ENCODE measurements at regions not wholly inside any gene's neighbourhood (a gene's known extent, or its start where the extent isn't known, plus 50 kb on each side); places are given as distances from the start of the nearest gene placed in this dataset.
"Not testable (repeated sequence)": the region's sequence is repeated elsewhere in the genome, so short reads cannot be mapped to it uniquely, and the experiment has no call there.

- Mint-ChIP-seq H3K4me3 (no peak overlapping the region), H3K27ac (ENCODE audit: unreplicated experiment) (no peak overlapping the region), H3K36me3 (ENCODE audit: low read depth) (no peaks in the 10 kb centered on the region), H3K4me1 (no peaks in the 10 kb centered on the region), H3K27me3 (ENCODE audit: low read depth) (no peaks in the 10 kb centered on the region), H3K9me3 (no peaks in the 10 kb centered on the region)
- TF ChIP-seq CTCF (conservative IDR thresholded peaks at IDR 0.05) = no peak
- no peak for DNase-seq (ENCODE audit: low read depth, low spot score)
Measured at GRCh38 chr19:14300303-14300702, 80.9 kb upstream of the ADGRE5 start.

GRCh38 chr19:14299224-14299827, 81.9 kb upstream of the ADGRE5 start:
- H3K27ac Mint-ChIP-seq (ENCODE audit: unreplicated experiment); H3K36me3 Mint-ChIP-seq (ENCODE audit: low read depth); H3K4me3 Mint-ChIP-seq; H3K9me3 Mint-ChIP-seq; H3K4me1 Mint-ChIP-seq; DNase-seq (ENCODE audit: low read depth, low spot score); H3K27me3 Mint-ChIP-seq (ENCODE audit: low read depth): not testable (repeated sequence)

- not testable (repeated sequence) for H3K36me3 Mint-ChIP-seq (ENCODE audit: low read depth); H3K27ac Mint-ChIP-seq (ENCODE audit: unreplicated experiment); H3K27me3 Mint-ChIP-seq (ENCODE audit: low read depth); DNase-seq (ENCODE audit: low read depth, low spot score); H3K4me3 Mint-ChIP-seq; H3K9me3 Mint-ChIP-seq
- peaks cover 11% of the 10 kb centered on the region for H3K4me1 Mint-ChIP-seq
Measured at GRCh38 chr19:14297883-14298576, 83.2 kb upstream of the ADGRE5 start.

- peaks cover 17% of the 10 kb centered on the region for H3K4me1 Mint-ChIP-seq
- H3K4me3 Mint-ChIP-seq; H3K9me3 Mint-ChIP-seq; H3K27me3 Mint-ChIP-seq (ENCODE audit: low read depth); H3K36me3 Mint-ChIP-seq (ENCODE audit: low read depth): not testable (repeated sequence)
- DNase-seq (ENCODE audit: low read depth, low spot score) = peak; percentile 18
- H3K27ac Mint-ChIP-seq (ENCODE audit: unreplicated experiment) = peak overlapping the region; percentile 35
Measured at GRCh38 chr19:14294974-14295373, 86.3 kb upstream of the ADGRE5 start.

GRCh38 chr19:14293816-14294170, 87.5 kb upstream of the ADGRE5 start:
- peak overlapping the region; percentile 57 for H3K27ac Mint-ChIP-seq (ENCODE audit: unreplicated experiment)
- H3K9me3 Mint-ChIP-seq; H3K27me3 Mint-ChIP-seq (ENCODE audit: low read depth); DNase-seq (ENCODE audit: low read depth, low spot score); H3K36me3 Mint-ChIP-seq (ENCODE audit: low read depth): not testable (repeated sequence)
- peaks cover 19% of the 10 kb centered on the region for H3K4me1 Mint-ChIP-seq
- H3K4me3 Mint-ChIP-seq = peak overlapping the region; percentile 47

- Mint-ChIP-seq H3K27ac (ENCODE audit: unreplicated experiment) (peak overlapping the region; percentile 57), H3K4me1 (peaks cover 24% of the 10 kb centered on the region), H3K4me3 (peak overlapping the region; percentile 47)
- DNase-seq (ENCODE audit: low read depth, low spot score) = peak; percentile 40
- not testable (repeated sequence) for H3K27me3 Mint-ChIP-seq (ENCODE audit: low read depth); H3K9me3 Mint-ChIP-seq; H3K36me3 Mint-ChIP-seq (ENCODE audit: low read depth)
Measured at GRCh38 chr19:14293101-14293815, 87.3 kb upstream of the ADGRL1 start.

GRCh38 chr19:14289810-14290209, 83.8 kb upstream of the ADGRL1 start:
- DNase-seq (ENCODE audit: low read depth, low spot score); H3K4me3 Mint-ChIP-seq; H3K9me3 Mint-ChIP-seq; H3K27ac Mint-ChIP-seq (ENCODE audit: unreplicated experiment); H3K27me3 Mint-ChIP-seq (ENCODE audit: low read depth); H3K36me3 Mint-ChIP-seq (ENCODE audit: low read depth): not testable (repeated sequence)
- peaks cover 24% of the 10 kb centered on the region for H3K4me1 Mint-ChIP-seq

- H3K36me3 Mint-ChIP-seq (ENCODE audit: low read depth); H3K27me3 Mint-ChIP-seq (ENCODE audit: low read depth); H3K4me3 Mint-ChIP-seq; H3K27ac Mint-ChIP-seq (ENCODE audit: unreplicated experiment); DNase-seq (ENCODE audit: low read depth, low spot score); H3K9me3 Mint-ChIP-seq: not testable (repeated sequence)
- H3K4me1 Mint-ChIP-seq = peaks cover 20% of the 10 kb centered on the region
Measured at GRCh38 chr19:14287837-14288236, 81.9 kb upstream of the ADGRL1 start.

GRCh38 chr19:14286594-14286993, 80.6 kb upstream of the ADGRL1 start:
- H3K27me3 Mint-ChIP-seq (ENCODE audit: low read depth); H3K4me3 Mint-ChIP-seq; H3K9me3 Mint-ChIP-seq; DNase-seq (ENCODE audit: low read depth, low spot score); H3K27ac Mint-ChIP-seq (ENCODE audit: unreplicated experiment); H3K36me3 Mint-ChIP-seq (ENCODE audit: low read depth): not testable (repeated sequence)
- H3K4me1 Mint-ChIP-seq = peaks cover 23% of the 10 kb centered on the region

- H3K4me1 Mint-ChIP-seq = peaks cover 23% of the 10 kb centered on the region
- not testable (repeated sequence) for H3K9me3 Mint-ChIP-seq; H3K36me3 Mint-ChIP-seq (ENCODE audit: low read depth); H3K4me3 Mint-ChIP-seq; DNase-seq (ENCODE audit: low read depth, low spot score); H3K27me3 Mint-ChIP-seq (ENCODE audit: low read depth)
- peak overlapping the region; percentile 35 for H3K27ac Mint-ChIP-seq (ENCODE audit: unreplicated experiment)
Measured at GRCh38 chr19:14285726-14286125, 79.8 kb upstream of the ADGRL1 start.

- DNase-seq (ENCODE audit: low read depth, low spot score); H3K9me3 Mint-ChIP-seq; H3K36me3 Mint-ChIP-seq (ENCODE audit: low read depth); H3K27me3 Mint-ChIP-seq (ENCODE audit: low read depth); H3K4me3 Mint-ChIP-seq: not testable (repeated sequence)
- H3K27ac Mint-ChIP-seq (ENCODE audit: unreplicated experiment) = peak overlapping the region; percentile 4
- peaks cover 26% of the 10 kb centered on the region for H3K4me1 Mint-ChIP-seq
Measured at GRCh38 chr19:14283813-14284520, 78.0 kb upstream of the ADGRL1 start.

GRCh38 chr19:14279270-14279669, 73.3 kb upstream of the ADGRL1 start:
- not testable (repeated sequence) for DNase-seq (ENCODE audit: low read depth, low spot score); H3K27me3 Mint-ChIP-seq (ENCODE audit: low read depth); H3K4me3 Mint-ChIP-seq; H3K36me3 Mint-ChIP-seq (ENCODE audit: low read depth); H3K9me3 Mint-ChIP-seq
- Mint-ChIP-seq H3K27ac (ENCODE audit: unreplicated experiment) (peak overlapping the region; percentile 43), H3K4me1 (peaks cover 15% of the 10 kb centered on the region)

Measured in neural crest cell (in vitro differentiated cells).